H1 (cell line): ENCODE measurements at regions not wholly inside any gene's neighbourhood (a gene's known extent, or its start where the extent isn't known, plus 50 kb on each side); places are given as distances from the start of the nearest gene placed in this dataset.

Source experiments
- CTCF ChIA-PET: fragments of 300-600 bp; sonication (Branson Sonifier 250); formaldehyde crosslinking; loops from one replicate; lab custom pipeline; 2021; ENCODE audit not compliant: partially characterized antibody; lab: Charles Lee
- POLR2A ChIA-PET: fragments of 300-600 bp; sonication (Branson Sonifier 250); formaldehyde crosslinking; loops from one replicate; lab custom pipeline; 2021; ENCODE audit warnings: inconsistent platforms; ENCODE audit not compliant: partially characterized antibody; lab: Charles Lee
- DNase-seq, 2 experiments: peaks; one replicate each; pipeline versions ENCODE4 v3.0.0 to v3.0.0-alpha.2; 2010 to 2022; ENCODE audit warnings: low spot score in 2 of 2, low read depth in 1 of 2, mixed read lengths in 1 of 2
- FAIRE-seq: peaks from 2 replicates; lab custom pipeline; 2011; peaks lifted over from hg19 to GRCh38; lab: Jason Lieb, UNC
- H2AFZ ChIP-seq: 2 replicates; pipeline ENCODE4 v1.8.1; 2012; ENCODE audit warnings: low read length, inconsistent platforms
- H2AK5ac ChIP-seq: 2 replicates; pipeline ENCODE4 v1.6.1; 2013; ENCODE audit warnings: low read depth, low read length
- H2BK120ac ChIP-seq: replicated peaks from 2 replicates; pipeline ENCODE3; 2013; ENCODE audit warnings: low read depth, low read length, inconsistent platforms
- H2BK12ac ChIP-seq: 2 replicates; pipeline ENCODE4 v1.6.1; 2013; ENCODE audit warnings: low read depth, low read length
- H2BK15ac ChIP-seq: 2 replicates; pipeline ENCODE4 v1.6.1; 2013; ENCODE audit warnings: low read length
- H2BK20ac ChIP-seq: 2 replicates; pipeline ENCODE4 v1.6.1; 2013; ENCODE audit warnings: low read length
- H2BK5ac ChIP-seq: 2 replicates; pipeline ENCODE4 v1.6.1; 2013; ENCODE audit warnings: low read depth, low read length
- H3K14ac ChIP-seq: 2 replicates; pipeline ENCODE4 v1.6.1; 2013; ENCODE audit warnings: inconsistent platforms; ENCODE audit not compliant: insufficient read length
- H3K18ac ChIP-seq: 2 replicates; pipeline ENCODE4 v1.6.1; 2013; ENCODE audit warnings: low read length; ENCODE audit errors: extremely low read depth
- H3K23ac ChIP-seq: 2 replicates; pipeline ENCODE4 v1.6.1; 2013; ENCODE audit warnings: inconsistent platforms; ENCODE audit not compliant: insufficient read length
- H3K23me2 ChIP-seq: 2 replicates; pipeline ENCODE4 v1.6.1; 2013; ENCODE audit warnings: low read depth, low read length
- H3K27ac ChIP-seq: 2 replicates; pipeline ENCODE4 v1.6.1; 2011; ENCODE audit warnings: low read depth, low read length, inconsistent platforms
- H3K27me3 ChIP-seq, 4 experiments: replicated peaks in 1 of 4; 1 replicate in 1 of 4; 2 replicates in 3 of 4; pipeline versions ENCODE4 v1.6.1 to v1.8.1; 2011 to 2013; ENCODE audit warnings: low read length in 3 of 4, mild to moderate bottlenecking in 3 of 4, inconsistent platforms in 2 of 4, mixed read lengths in 2 of 4, moderate library complexity in 1 of 4; ENCODE audit not compliant: control insufficient read depth in 3 of 4, insufficient read depth in 3 of 4; ENCODE audit errors: extremely low read depth in 1 of 4
- H3K36me3 ChIP-seq, 4 experiments: 2 replicates each; pipeline versions ENCODE4 v1.6.1 to v1.8.1; 2011 to 2013; ENCODE audit warnings: mild to moderate bottlenecking in 4 of 4, low read length in 3 of 4, moderate library complexity in 2 of 4, control low read depth in 1 of 4, inconsistent platforms in 1 of 4; ENCODE audit not compliant: insufficient read depth in 4 of 4, control insufficient read depth in 2 of 4
- H3K4ac ChIP-seq: replicated peaks from 2 replicates; pipeline ENCODE3; 2013; ENCODE audit warnings: low read length, low read depth, mixed read lengths, inconsistent platforms; ENCODE audit not compliant: insufficient read length
- H3K4me1 ChIP-seq, 4 experiments: replicated peaks in 1 of 4; 1 replicate in 1 of 4; 2 replicates in 3 of 4; pipeline versions ENCODE4 v1.6.1 to v1.8.1; 2011 to 2013; ENCODE audit warnings: low read length in 3 of 4, inconsistent platforms in 2 of 4, mixed read lengths in 1 of 4; ENCODE audit not compliant: insufficient read depth in 4 of 4, control insufficient read depth in 3 of 4
- H3K4me2 ChIP-seq, 2 experiments: 2 replicates each; pipeline versions ENCODE4 v1.6.1 to v1.8.1; 2011 to 2013; ENCODE audit warnings: low read depth in 2 of 2, low read length in 2 of 2, control low read depth in 1 of 2, inconsistent platforms in 1 of 2, mild to moderate bottlenecking in 1 of 2; ENCODE audit not compliant: insufficient read depth in 1 of 2
- H3K4me3 ChIP-seq, 4 experiments: fragments of 200-600, 300-600 bp in 1 of 4; sonication (generic), shearing (Covaris generic), sonication (Bioruptor Twin) in 1 of 4; 2 replicates each; pipeline versions ENCODE4 v1.5.1 to v1.8.1; 2011 to 2016; ENCODE audit warnings: low read length in 4 of 4, low read depth in 3 of 4, control low read depth in 2 of 4, inconsistent platforms in 2 of 4, mild to moderate bottlenecking in 2 of 4, mixed read lengths in 1 of 4, moderate library complexity in 1 of 4; ENCODE audit not compliant: insufficient read depth in 2 of 4; ENCODE audit errors: extremely low read depth in 1 of 4
- H3K56ac ChIP-seq: replicated peaks from 2 replicates; pipeline ENCODE3; 2013; ENCODE audit warnings: low read depth, mild to moderate bottlenecking, mixed read lengths, low read length, inconsistent platforms; ENCODE audit not compliant: insufficient read length
- H3K79me1 ChIP-seq: 2 replicates; pipeline ENCODE4 v1.6.1; 2013; ENCODE audit warnings: low read depth, low read length, control low read depth
- H3K79me2 ChIP-seq, 2 experiments: 2 replicates each; pipeline versions ENCODE4 v1.6.1 to v1.8.1; 2012 to 2013; ENCODE audit warnings: low read length in 2 of 2, mild to moderate bottlenecking in 2 of 2, inconsistent platforms in 1 of 2; ENCODE audit not compliant: insufficient read depth in 2 of 2, control insufficient read depth in 1 of 2
- H3K9ac ChIP-seq, 4 experiments: replicated peaks in 1 of 4; 1 replicate in 1 of 4; 2 replicates in 3 of 4; pipeline versions ENCODE4 v1.6.1 to v1.8.1; 2011 to 2013; ENCODE audit warnings: low read depth in 3 of 4, low read length in 3 of 4, control low read depth in 2 of 4, mild to moderate bottlenecking in 2 of 4, moderate library complexity in 2 of 4, inconsistent platforms in 1 of 4; ENCODE audit errors: extremely low read depth in 1 of 4
- H3K9me3 ChIP-seq, 2 experiments: 2 replicates each; pipeline versions ENCODE4 v1.6.1 to v1.8.1; 2012 to 2013; ENCODE audit warnings: mild to moderate bottlenecking in 2 of 2, moderate library complexity in 2 of 2, control low read depth in 1 of 2, inconsistent platforms in 1 of 2, low read depth in 1 of 2, low read length in 1 of 2, mixed read lengths in 1 of 2; ENCODE audit not compliant: insufficient read depth in 2 of 2
- H4K20me1 ChIP-seq, 2 experiments: replicated peaks in 1 of 2; 2 replicates each; pipeline versions ENCODE3 to v1.8.1; 2011 to 2013; ENCODE audit warnings: inconsistent platforms in 2 of 2, low read length in 2 of 2, mild to moderate bottlenecking in 1 of 2; ENCODE audit not compliant: insufficient read depth in 2 of 2, control insufficient read depth in 1 of 2
- H4K5ac ChIP-seq: 2 replicates; pipeline ENCODE4 v1.6.1; 2013; ENCODE audit warnings: low read length, low read depth, mixed read lengths, inconsistent platforms; ENCODE audit not compliant: insufficient read length
- H4K8ac ChIP-seq: 2 replicates; pipeline ENCODE4 v1.8.0; 2013; ENCODE audit warnings: mild to moderate bottlenecking, moderate library complexity, low read length, inconsistent platforms; ENCODE audit not compliant: insufficient read depth; ENCODE audit errors: extremely low read depth
- H4K91ac ChIP-seq: replicated peaks from 2 replicates; pipeline ENCODE3; 2013; ENCODE audit warnings: low read length, mixed read lengths, inconsistent platforms; ENCODE audit not compliant: insufficient read length
- CEBPB ChIP-seq: IDR thresholded peaks from 2 replicates; pipeline ENCODE4 v1.6.1; 2012; ENCODE audit warnings: low read depth, low read length
- CREB1 ChIP-seq: IDR thresholded peaks from 2 replicates; pipeline ENCODE4 v1.6.1; 2012; ENCODE audit warnings: inconsistent platforms
- GABPA ChIP-seq: IDR thresholded peaks from 2 replicates; pipeline ENCODE4 v1.6.1; 2011; ENCODE audit warnings: mild to moderate bottlenecking, low read length, moderate library complexity, borderline replicate concordance; ENCODE audit not compliant: insufficient read depth
- JUND ChIP-seq: IDR thresholded peaks from 2 replicates; pipeline ENCODE4 v1.6.1; 2011; ENCODE audit warnings: mild to moderate bottlenecking, improper control_type of control experiment, low read length
- NANOG ChIP-seq: IDR thresholded peaks from 2 replicates; pipeline ENCODE4 v1.6.1; 2011; ENCODE audit warnings: low read length, low read depth, mild to moderate bottlenecking, inconsistent platforms; ENCODE audit not compliant: insufficient read depth, poor library complexity, severe bottlenecking
- PHF8 ChIP-seq: fragments of 200-600 bp; sonication (generic); conservative IDR thresholded peaks from 2 replicates; pipeline ENCODE4 v1.7.1; 2012; ENCODE audit warnings: low read depth, mild to moderate bottlenecking, inconsistent platforms, low read length, moderate library complexity
- RFX5 ChIP-seq: IDR thresholded peaks from 2 replicates; pipeline ENCODE4 v1.6.1; 2011; ENCODE audit warnings: low read depth, low read length, improper control_type of control experiment, borderline replicate concordance
- RNF2 ChIP-seq: fragments of 200-900, 300-1000 bp; sonication (generic); IDR thresholded peaks from 2 replicates; pipeline ENCODE4 v1.7.1; 2016; ENCODE audit warnings: borderline replicate concordance, low read depth, mild to moderate bottlenecking, antibody characterized with exemption, low read length; ENCODE audit not compliant: poor library complexity, severe bottlenecking; ENCODE audit errors: missing control alignments
- RXRA ChIP-seq: IDR thresholded peaks from 2 replicates; pipeline ENCODE4 v1.6.1; 2011; ENCODE audit warnings: low read depth, mild to moderate bottlenecking, low read length, moderate library complexity; ENCODE audit not compliant: insufficient read depth
- SIX5 ChIP-seq: IDR thresholded peaks from 2 replicates; pipeline ENCODE4 v1.6.1; 2011; ENCODE audit warnings: mild to moderate bottlenecking, low read depth, low read length
- SP1 ChIP-seq: IDR thresholded peaks from 2 replicates; pipeline ENCODE4 v1.6.1; 2011; ENCODE audit warnings: low read depth, low read length
- TAF7 ChIP-seq: optimal IDR thresholded peaks from 2 replicates; pipeline ENCODE3; 2011; ENCODE audit warnings: low read depth, mild to moderate bottlenecking, inconsistent platforms, low read length, moderate library complexity, borderline replicate concordance
- TCF12 ChIP-seq: IDR thresholded peaks from 2 replicates; pipeline ENCODE4 v1.6.1; 2011; ENCODE audit warnings: low read depth, mild to moderate bottlenecking, low read length
- USF2 ChIP-seq: IDR thresholded peaks from 2 replicates; pipeline ENCODE4 v1.6.1; 2011; ENCODE audit warnings: low read length, improper control_type of control experiment
- YY1 ChIP-seq: IDR thresholded peaks from 2 replicates; pipeline ENCODE4 v1.6.1; 2011; ENCODE audit warnings: low read depth, mild to moderate bottlenecking, low read length
- WGBS, 2 experiments: shearing (Covaris generic) in 1 of 2; methylation state at CpG; one replicate each; pipeline versions ENCODE4 v1.1.6 to v1.1.7; 2013 to 2015; ENCODE audit warnings: low lambda C conversion rate in 2 of 2, mixed read lengths in 2 of 2, inconsistent platforms in 1 of 2, low coverage in 1 of 2, missing lambda C conversion rate in 1 of 2; ENCODE audit not compliant: insufficient replicate concordance in 2 of 2, insufficient coverage in 1 of 2, insufficient read length in 1 of 2; ENCODE audit errors: extremely low coverage in 1 of 2, missing lambda C conversion rate in 1 of 2; 5-methylcytosine and 5-hydroxymethylcytosine counted together

- H2AFZ ChIP-seq: no peak overlapping the region; the same call in 1 of the 2 replicates
- H2AK5ac ChIP-seq: no peak overlapping the region
- DNase-seq: no peak
- H4K20me1 ChIP-seq: no peaks in the 10 kb centered on the region
- no peaks in the 10 kb centered on the region for H3K79me2 ChIP-seq
- H3K27me3 ChIP-seq: no peaks in the 10 kb centered on the region
- H2BK20ac ChIP-seq: no peak overlapping the region
- WGBS, 2 experiments: 89% methylated on average over 7 of the region's 10 CpGs; no CpG with 5 or more reads in 1 of the 2 experiments
- H3K36me3 ChIP-seq: no peaks in the 10 kb centered on the region
- no peaks in the 10 kb centered on the region for H3K4me1 ChIP-seq
- H3K14ac ChIP-seq: no peak overlapping the region
- H2BK120ac ChIP-seq: no peak overlapping the region
- H2BK5ac ChIP-seq: no peak overlapping the region
- no peak overlapping the region for H4K5ac ChIP-seq
- no peak overlapping the region for H3K23ac ChIP-seq
- no peaks in the 10 kb centered on the region for H3K79me1 ChIP-seq
- no peak overlapping the region for H2BK12ac ChIP-seq
- no peak overlapping the region for H3K9ac ChIP-seq
- ChIA-PET CTCF (no interaction called here), POLR2A (no interaction called here)
- no peaks in the 10 kb centered on the region for H3K9me3 ChIP-seq
- H3K18ac ChIP-seq: no peak overlapping the region
- H3K27ac ChIP-seq: no peak overlapping the region
- no peak overlapping the region for H4K91ac ChIP-seq
- H3K4ac ChIP-seq: no peak overlapping the region
- FAIRE-seq: no peak
- H3K23me2 ChIP-seq: no peaks in the 10 kb centered on the region
- no peak overlapping the region for H3K56ac ChIP-seq
- H3K4me2 ChIP-seq: no peak overlapping the region
- no peak overlapping the region for H3K4me3 ChIP-seq
- H4K8ac ChIP-seq: no peak overlapping the region
- H2BK15ac ChIP-seq: no peak overlapping the region
- TF ChIP-seq USF2: no peak
- no peak for TF ChIP-seq CREB1
- no peak for TF ChIP-seq RXRA
- no peak for TF ChIP-seq TCF12
- no peak for TF ChIP-seq SIX5
- TF ChIP-seq GABPA: no peak
- TF ChIP-seq YY1: no peak
- no peak for TF ChIP-seq CEBPB
- no peak for TF ChIP-seq NANOG
- no peak for TF ChIP-seq RNF2
- no peak for TF ChIP-seq JUND
- no peak for TF ChIP-seq TAF7
- no peak for TF ChIP-seq RFX5
- TF ChIP-seq PHF8: no peak
- TF ChIP-seq SP1: no peak
Measured at GRCh38 chr2:146392186-146392585, 1452.6 kb upstream of the ACVR2A start.
